ENCODE measurements at regions not wholly inside any gene's neighbourhood (a gene's known extent, or its start where the extent isn't known, plus 50 kb on each side); places are given as distances from the start of the nearest gene placed in this dataset.

DNA sequence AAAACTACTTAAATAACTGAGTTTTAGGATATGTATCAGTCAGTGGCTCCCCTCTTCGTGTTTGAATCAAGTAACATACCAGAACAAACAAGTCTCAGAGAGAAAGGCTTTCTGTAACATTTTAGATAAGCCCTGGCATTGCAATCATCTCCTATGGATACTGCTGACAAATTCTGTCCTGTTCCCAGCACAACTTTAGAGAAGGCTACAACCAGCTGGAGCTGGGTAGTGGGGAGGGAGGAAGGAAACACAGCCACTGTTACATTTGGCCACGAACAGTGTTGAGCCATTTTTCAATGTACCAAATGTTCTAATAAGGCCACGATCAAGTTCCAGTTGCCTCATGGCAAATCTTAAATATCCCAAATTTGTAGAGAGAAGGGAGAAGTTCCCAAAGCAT, 511.8 kb upstream of the WWC1 start:
- Histone ChIP-seq H3K4me3 (ENCODE audit: insufficient read depth in 1 of 2, low read depth in 1 of 2, low read length in 2 of 2) (no peak overlapping the region), H3K14ac (ENCODE audit: low read length in 2 of 2) (no peak overlapping the region), H3K79me1 (replicated peaks; ENCODE audit: low read length, poor library complexity, severe bottlenecking) (peaks cover 14% of the 10 kb centered on the region), H2BK120ac (ENCODE audit: low read depth, low read length) (no peak overlapping the region), H3K18ac (ENCODE audit: low read depth in 1 of 2, low read length in 2 of 2) (no peak overlapping the region), H2AFZ (ENCODE audit: low read depth, low read length) (no peak overlapping the region), H3K27ac (ENCODE audit: low read length, poor library complexity, severe bottlenecking) (no peak overlapping the region), H2AK5ac (ENCODE audit: low read length, severe bottlenecking) (peak overlapping the region; percentile 35), H3K4me2 (ENCODE audit: low read length, poor library complexity, severe bottlenecking) (no peak overlapping the region), H3K27me3 (ENCODE audit: control insufficient read depth in 1 of 2, insufficient read depth in 1 of 2, low read length in 2 of 2) (no peaks in the 10 kb centered on the region), H4K91ac (ENCODE audit: low read length) (no peak overlapping the region), H3K36me3 (ENCODE audit: control insufficient read depth in 1 of 2, insufficient read depth in 2 of 2, low read depth in 1 of 2, low read length in 2 of 2) (no peaks in the 10 kb centered on the region), H2BK12ac (ENCODE audit: low read length in 2 of 2) (no peak overlapping the region), H3K4ac (ENCODE audit: low read depth in 1 of 2, low read length in 2 of 2) (no peak overlapping the region), H3K9me3 (ENCODE audit: control insufficient read depth, low read length) (no peaks in the 10 kb centered on the region), H2BK15ac (ENCODE audit: low read depth, poor library complexity, severe bottlenecking) (no peak overlapping the region), H4K8ac (ENCODE audit: low read length) (no peak overlapping the region), H3K23ac (ENCODE audit: low read length in 2 of 2) (no peak overlapping the region), H3K9ac (ENCODE audit: low read length) (no peak overlapping the region), H2BK5ac (ENCODE audit: low read depth, low read length, poor library complexity, severe bottlenecking) (no peak overlapping the region), H3K4me1 (ENCODE audit: control insufficient read depth, insufficient read depth, low read depth, low read length) (peaks cover 2% of the 10 kb centered on the region)
- no peak for DNase-seq
- 100% methylated on average over 2 of the region's 3 CpGs for WGBS

DNA sequence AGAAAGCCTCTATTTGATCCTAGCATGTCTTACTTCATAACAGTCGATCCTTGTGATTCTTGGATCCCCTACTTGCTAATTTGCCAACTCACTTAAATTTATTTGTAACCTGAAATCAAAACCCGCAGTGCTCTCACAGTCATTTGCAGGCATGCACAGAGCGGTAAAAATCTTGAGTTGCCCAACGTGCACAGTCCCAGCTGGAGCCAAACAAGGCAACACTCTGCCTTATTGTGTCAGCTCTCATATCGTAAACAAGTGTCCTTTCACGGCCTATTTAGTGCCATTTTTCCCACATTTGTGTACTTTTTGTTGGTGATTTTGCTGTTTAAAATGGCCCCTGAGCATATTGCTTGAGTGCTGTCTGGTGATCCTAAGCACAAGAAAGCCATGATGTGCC, 511.3 kb upstream of the WWC1 start:
- no peak overlapping the region for H3K14ac ChIP-seq (ENCODE audit: low read length in 2 of 2)
- no peaks in the 10 kb centered on the region for H3K27me3 ChIP-seq (ENCODE audit: control insufficient read depth in 1 of 2, insufficient read depth in 1 of 2, low read length in 2 of 2)
- H2AFZ ChIP-seq (ENCODE audit: low read depth, low read length): no peak overlapping the region
- no peaks in the 10 kb centered on the region for H3K36me3 ChIP-seq (ENCODE audit: control insufficient read depth in 1 of 2, insufficient read depth in 2 of 2, low read depth in 1 of 2, low read length in 2 of 2)
- no peak overlapping the region for H3K18ac ChIP-seq (ENCODE audit: low read depth in 1 of 2, low read length in 2 of 2)
- no peak overlapping the region for H2AK5ac ChIP-seq (ENCODE audit: low read length, severe bottlenecking)
- H3K4ac ChIP-seq (ENCODE audit: low read depth in 1 of 2, low read length in 2 of 2): no peak overlapping the region
- H3K4me2 ChIP-seq (ENCODE audit: low read length, poor library complexity, severe bottlenecking): no peak overlapping the region
- H3K9me3 ChIP-seq (ENCODE audit: control insufficient read depth, low read length): no peaks in the 10 kb centered on the region
- H2BK12ac ChIP-seq (ENCODE audit: low read length in 2 of 2): no peak overlapping the region
- no peak for DNase-seq
- H4K8ac ChIP-seq (ENCODE audit: low read length): no peak overlapping the region
- no peak overlapping the region for H2BK5ac ChIP-seq (ENCODE audit: low read depth, low read length, poor library complexity, severe bottlenecking)
- no peak overlapping the region for H3K23ac ChIP-seq (ENCODE audit: low read length in 2 of 2)
- H3K4me3 ChIP-seq (ENCODE audit: insufficient read depth in 1 of 2, low read depth in 1 of 2, low read length in 2 of 2): no peak overlapping the region
- no peak overlapping the region for H3K9ac ChIP-seq (ENCODE audit: low read length)
- H3K27ac ChIP-seq (ENCODE audit: low read length, poor library complexity, severe bottlenecking): no peak overlapping the region
- peaks cover 2% of the 10 kb centered on the region for H3K4me1 ChIP-seq (ENCODE audit: control insufficient read depth, insufficient read depth, low read depth, low read length)
- no peak overlapping the region for H2BK15ac ChIP-seq (ENCODE audit: low read depth, poor library complexity, severe bottlenecking)
- peaks cover 13% of the 10 kb centered on the region for H3K79me1 ChIP-seq (replicated peaks; ENCODE audit: low read length, poor library complexity, severe bottlenecking)
- no peak overlapping the region for H4K91ac ChIP-seq (ENCODE audit: low read length)
- H2BK120ac ChIP-seq (ENCODE audit: low read depth, low read length): no peak overlapping the region
- WGBS: 86% methylated on average over 6 of the region's 6 CpGs

DNA sequence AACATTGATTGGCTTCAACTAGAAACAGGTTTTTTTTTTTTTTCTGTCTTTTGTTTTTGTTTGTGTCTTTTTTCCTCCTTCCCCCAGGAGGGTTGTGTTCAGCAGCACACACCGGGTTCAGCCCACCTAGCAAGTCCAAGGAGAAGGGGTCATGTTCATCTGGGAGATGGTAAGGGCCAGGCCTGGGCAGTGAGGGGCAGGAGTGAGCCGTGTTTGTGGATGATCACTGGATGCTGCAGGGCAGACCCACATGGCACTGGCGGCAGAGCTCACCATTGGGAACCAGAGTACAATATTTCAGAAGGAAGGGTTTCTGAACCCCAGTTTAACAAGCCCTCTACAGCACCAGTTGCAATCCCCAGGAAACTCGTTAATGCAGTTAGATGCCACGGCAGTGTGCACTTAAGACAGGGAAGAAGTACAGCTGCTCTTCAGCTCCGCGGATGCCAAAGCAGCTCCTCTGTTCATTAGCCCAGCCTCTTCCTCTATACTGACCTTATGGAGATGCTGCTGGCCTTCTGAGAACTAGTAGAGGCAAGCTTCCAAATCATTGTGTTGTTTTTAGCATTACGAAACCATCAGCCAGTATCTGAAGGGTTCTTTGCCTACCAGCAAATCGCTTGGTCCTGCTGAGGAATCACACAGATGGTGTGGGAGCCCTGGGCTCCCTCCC, 508.2 kb upstream of the WWC1 start:
- Histone ChIP-seq H3K23ac (ENCODE audit: low read length in 2 of 2) (no peak overlapping the region), H3K4me1 (ENCODE audit: control insufficient read depth, insufficient read depth, low read depth, low read length) (no peaks in the 10 kb centered on the region), H2BK15ac (ENCODE audit: low read depth, poor library complexity, severe bottlenecking) (no peak overlapping the region), H2AFZ (ENCODE audit: low read depth, low read length) (no peak overlapping the region), H4K91ac (ENCODE audit: low read length) (no peak overlapping the region), H3K9ac (ENCODE audit: low read length) (no peak overlapping the region), H4K8ac (ENCODE audit: low read length) (no peak overlapping the region), H3K14ac (ENCODE audit: low read length in 2 of 2) (no peak overlapping the region), H3K27ac (ENCODE audit: low read length, poor library complexity, severe bottlenecking) (no peak overlapping the region), H3K79me1 (replicated peaks; ENCODE audit: low read length, poor library complexity, severe bottlenecking) (peaks cover 13% of the 10 kb centered on the region), H3K4me2 (ENCODE audit: low read length, poor library complexity, severe bottlenecking) (no peak overlapping the region), H3K36me3 (ENCODE audit: control insufficient read depth in 1 of 2, insufficient read depth in 2 of 2, low read depth in 1 of 2, low read length in 2 of 2) (no peaks in the 10 kb centered on the region), H3K9me3 (ENCODE audit: control insufficient read depth, low read length) (no peaks in the 10 kb centered on the region), H3K4ac (ENCODE audit: low read depth in 1 of 2, low read length in 2 of 2) (no peak overlapping the region), H3K4me3 (ENCODE audit: insufficient read depth in 1 of 2, low read depth in 1 of 2, low read length in 2 of 2) (no peak overlapping the region), H2BK12ac (ENCODE audit: low read length in 2 of 2) (no peak overlapping the region), H2BK120ac (ENCODE audit: low read depth, low read length) (no peak overlapping the region), H2BK5ac (ENCODE audit: low read depth, low read length, poor library complexity, severe bottlenecking) (no peak overlapping the region), H3K27me3 (ENCODE audit: control insufficient read depth in 1 of 2, insufficient read depth in 1 of 2, low read length in 2 of 2) (no peaks in the 10 kb centered on the region), H3K18ac (ENCODE audit: low read depth in 1 of 2, low read length in 2 of 2) (no peak overlapping the region), H2AK5ac (ENCODE audit: low read length, severe bottlenecking) (no peak overlapping the region)
- WGBS: 93% methylated on average over 9 of the region's 9 CpGs
- DNase-seq: no peak

DNA sequence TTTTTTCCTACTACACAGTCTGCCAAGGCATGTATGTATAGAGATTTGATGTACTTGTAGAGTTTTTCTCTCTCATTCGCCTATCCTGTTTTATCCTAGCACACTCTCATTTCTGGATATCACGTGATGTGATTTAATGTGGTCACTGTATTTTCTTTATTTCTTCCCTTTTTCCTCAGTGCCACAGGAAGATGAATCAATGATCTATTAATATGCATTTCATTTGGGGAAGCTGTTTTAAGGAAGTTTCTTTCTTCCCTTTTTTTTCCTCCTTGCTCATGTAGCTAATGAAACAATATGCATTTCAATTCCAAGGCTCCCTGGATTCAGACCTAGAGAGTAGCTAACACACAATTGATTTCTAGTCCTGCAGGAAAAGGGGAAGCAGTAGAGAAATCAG, 506.3 kb upstream of the WWC1 start:
- Histone ChIP-seq H3K9ac (ENCODE audit: low read length) (no peak overlapping the region), H3K4ac (ENCODE audit: low read depth in 1 of 2, low read length in 2 of 2) (no peak overlapping the region), H2BK12ac (ENCODE audit: low read length in 2 of 2) (no peak overlapping the region), H3K79me1 (replicated peaks; ENCODE audit: low read length, poor library complexity, severe bottlenecking) (peaks cover 14% of the 10 kb centered on the region), H3K18ac (ENCODE audit: low read depth in 1 of 2, low read length in 2 of 2) (no peak overlapping the region), H4K91ac (ENCODE audit: low read length) (no peak overlapping the region), H3K23ac (ENCODE audit: low read length in 2 of 2) (no peak overlapping the region), H3K36me3 (ENCODE audit: control insufficient read depth in 1 of 2, insufficient read depth in 2 of 2, low read depth in 1 of 2, low read length in 2 of 2) (no peaks in the 10 kb centered on the region), H3K27ac (ENCODE audit: low read length, poor library complexity, severe bottlenecking) (no peak overlapping the region), H3K4me1 (ENCODE audit: control insufficient read depth, insufficient read depth, low read depth, low read length) (no peaks in the 10 kb centered on the region), H3K4me2 (ENCODE audit: low read length, poor library complexity, severe bottlenecking) (no peak overlapping the region), H2AK5ac (ENCODE audit: low read length, severe bottlenecking) (no peak overlapping the region), H4K8ac (ENCODE audit: low read length) (no peak overlapping the region), H3K9me3 (ENCODE audit: control insufficient read depth, low read length) (no peaks in the 10 kb centered on the region), H2BK120ac (ENCODE audit: low read depth, low read length) (no peak overlapping the region), H2BK15ac (ENCODE audit: low read depth, poor library complexity, severe bottlenecking) (no peak overlapping the region), H3K4me3 (ENCODE audit: insufficient read depth in 1 of 2, low read depth in 1 of 2, low read length in 2 of 2) (no peak overlapping the region), H3K14ac (ENCODE audit: low read length in 2 of 2) (no peak overlapping the region), H2AFZ (ENCODE audit: low read depth, low read length) (no peak overlapping the region), H3K27me3 (ENCODE audit: control insufficient read depth in 1 of 2, insufficient read depth in 1 of 2, low read length in 2 of 2) (no peaks in the 10 kb centered on the region), H2BK5ac (ENCODE audit: low read depth, low read length, poor library complexity, severe bottlenecking) (no peak overlapping the region)
- no peak for DNase-seq
- no CpG with 5 or more reads among the region's 2 CpGs for WGBS
